GM19455 (cell line): ENCODE measurements at regions not wholly inside any gene's neighbourhood (a gene's known extent, or its start where the extent isn't known, plus 50 kb on each side); places are given as distances from the start of the nearest gene placed in this dataset.

Source experiments
- ATAC-seq: cut with Tn5 transposase; IDR thresholded peaks from one replicate; pipeline ENCODE4 v1.9.1; 2021; ENCODE audit not compliant: unreplicated experiment

GRCh38 chr11:88404932-88405710, 67.6 kb upstream of the CTSC start:
- ATAC-seq = no peak

GRCh38 chr11:88404391-88404790, 66.9 kb upstream of the CTSC start:
- no peak for ATAC-seq

- ATAC-seq = no peak
Measured at GRCh38 chr11:88402784-88403183, 65.2 kb upstream of the CTSC start.

- no peak for ATAC-seq
Measured at GRCh38 chr11:88402192-88402715, 64.7 kb upstream of the CTSC start.

DNA sequence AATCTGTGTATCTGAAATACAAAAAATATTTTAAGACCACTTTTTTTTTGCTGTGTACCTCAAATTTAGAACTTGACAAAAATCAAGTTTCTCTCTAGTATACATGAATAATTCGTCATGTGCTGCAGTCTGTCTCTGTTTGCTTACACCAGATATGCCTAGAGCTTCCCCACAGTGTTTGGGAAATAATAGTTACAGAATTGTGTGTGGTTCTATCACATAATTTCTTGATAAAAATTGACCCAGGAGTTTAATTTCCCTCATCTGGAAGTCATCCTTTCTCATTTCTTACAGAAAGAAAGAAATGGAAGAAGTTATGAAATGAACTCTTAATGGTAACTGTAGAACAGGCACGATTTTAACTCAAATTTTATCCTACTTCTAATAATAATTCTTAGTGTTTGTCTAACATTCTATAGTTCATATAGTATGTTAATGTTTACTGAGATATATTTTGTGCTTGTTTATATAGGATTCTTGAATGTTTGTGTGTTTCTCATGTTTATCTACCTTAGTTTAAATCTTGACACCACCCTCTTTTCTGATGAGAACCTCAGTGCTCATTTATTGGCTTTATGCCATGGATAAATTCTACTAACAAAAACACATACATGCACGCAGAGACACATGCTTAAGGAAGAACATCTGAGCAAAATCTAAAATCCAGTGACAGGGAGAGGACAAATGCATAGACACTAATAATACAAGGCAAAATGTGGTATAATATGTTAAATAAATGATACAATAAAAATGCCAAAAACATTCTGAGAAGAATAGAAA, 61.4 kb upstream of the CTSC start:
- ATAC-seq = no peak

GRCh38 chr11:88398372-88398771, 60.8 kb upstream of the CTSC start:
- ATAC-seq = no peak

DNA sequence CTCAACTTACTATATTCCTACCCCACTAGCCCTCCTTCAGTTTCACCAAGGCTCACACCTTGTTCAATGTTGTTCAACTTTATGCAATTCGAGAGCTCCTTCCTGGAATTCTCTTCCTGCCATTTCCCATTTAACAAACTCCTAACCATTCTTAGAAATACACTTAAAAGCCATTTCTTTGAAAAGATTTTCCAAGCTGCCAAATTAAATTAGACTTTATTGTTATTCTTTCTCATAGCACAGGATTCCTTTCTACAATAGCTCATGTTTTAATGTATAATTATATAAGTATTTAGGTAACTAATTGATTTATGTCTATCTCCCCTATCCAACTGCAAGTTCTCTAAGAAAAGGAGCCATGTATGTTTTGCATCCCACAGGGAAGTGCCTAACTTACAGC, 52.7 kb upstream of the CTSC start:
- no peak for ATAC-seq

DNA sequence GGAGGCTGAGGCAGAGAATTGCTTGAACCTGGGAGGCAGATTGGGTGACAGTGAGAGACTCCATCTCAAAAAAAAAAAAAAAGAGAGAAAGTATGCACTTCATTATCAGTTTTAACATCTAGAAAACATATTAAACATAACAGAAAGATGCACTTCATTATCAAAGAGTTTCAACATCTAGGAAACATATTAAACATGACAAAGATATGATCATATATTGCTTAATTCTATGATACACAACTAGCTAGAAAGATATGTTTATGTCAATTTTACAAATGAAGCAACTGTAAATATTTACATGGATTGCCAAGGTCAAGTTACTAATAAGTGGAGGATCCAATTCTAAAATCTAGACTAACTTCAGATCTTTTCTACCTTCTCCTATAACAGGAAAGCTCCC, 50.4 kb upstream of the CTSC start:
- no peak for ATAC-seq
